ENCODE measurements at regions not wholly inside any gene's neighbourhood (a gene's known extent, or its start where the extent isn't known, plus 50 kb on each side); places are given as distances from the start of the nearest gene placed in this dataset.

- Histone ChIP-seq H3K36me3 (no peaks in the 10 kb centered on the region), H3K27me3 (no peaks in the 10 kb centered on the region), H3K4me3 (no peak overlapping the region), H3K4me1 (no peaks in the 10 kb centered on the region), H3K27ac (no peak overlapping the region), H3K9me3 (no peaks in the 10 kb centered on the region)
- ATAC-seq (ENCODE audit: low FRiP score in 2 of 2) (no peak), DNase-seq (no peak)
- 86% methylated on average over 6 of the region's 6 CpGs for WGBS, 2 donors
- TF ChIP-seq CTCF (IDR thresholded peaks at IDR 0.05), result no peak
- no peak for TF ChIP-seq POLR2A (IDR thresholded peaks at IDR 0.05)
Observed at GRCh38 chr11:134786636-134787035, 374.6 kb upstream of the B3GAT1 start.

- H3K4me3 ChIP-seq, result no peak overlapping the region
- H3K27me3 ChIP-seq, result no peaks in the 10 kb centered on the region
- TF ChIP-seq EP300 (IDR thresholded peaks at IDR 0.05) (no peak), POLR2A (IDR thresholded peaks at IDR 0.05) (no peak), CTCF (IDR thresholded peaks at IDR 0.05) (no peak), POLR2AphosphoS5 (IDR thresholded peaks at IDR 0.05) (no peak)
- no peak for ATAC-seq (ENCODE audit: low FRiP score in 2 of 2)
- no peak for DNase-seq
- no peaks in the 10 kb centered on the region for H3K4me1 ChIP-seq
- 89 to 92% methylated on average over 13 to 14 of the region's 14 CpGs for WGBS, 2 donors
- H3K27ac ChIP-seq, result no peak overlapping the region
- H3K9me3 ChIP-seq, result no peaks in the 10 kb centered on the region
- H3K36me3 ChIP-seq, result no peaks in the 10 kb centered on the region
Observed at GRCh38 chr11:134785660-134786284, 373.7 kb upstream of the B3GAT1 start.

GRCh38 chr11:134785059-134785458, 373.0 kb upstream of the B3GAT1 start:
- H3K9me3 ChIP-seq, result no peaks in the 10 kb centered on the region
- no peaks in the 10 kb centered on the region for H3K27me3 ChIP-seq
- H3K4me1 ChIP-seq, result no peaks in the 10 kb centered on the region
- no peak overlapping the region for H3K4me3 ChIP-seq
- no peaks in the 10 kb centered on the region for H3K36me3 ChIP-seq
- no peak overlapping the region for H3K27ac ChIP-seq
- 93 to 97% methylated on average over 5 of the region's 5 CpGs for WGBS, 2 donors
- no peak for DNase-seq
- ATAC-seq (ENCODE audit: low FRiP score in 2 of 2), result no peak
- no peak for TF ChIP-seq POLR2AphosphoS5 (IDR thresholded peaks at IDR 0.05)
- TF ChIP-seq POLR2A (IDR thresholded peaks at IDR 0.05), result no peak
- no peak for TF ChIP-seq EP300 (IDR thresholded peaks at IDR 0.05)

- Histone ChIP-seq H3K27me3 (no peaks in the 10 kb centered on the region), H3K9me3 (no peaks in the 10 kb centered on the region), H3K4me3 (no peak overlapping the region), H3K4me1 (no peaks in the 10 kb centered on the region), H3K36me3 (no peaks in the 10 kb centered on the region), H3K27ac (no peak overlapping the region)
- TF ChIP-seq CTCF (IDR thresholded peaks at IDR 0.05) (no peak), EP300 (IDR thresholded peaks at IDR 0.05) (no peak), POLR2A (IDR thresholded peaks at IDR 0.05) (no peak), POLR2AphosphoS5 (IDR thresholded peaks at IDR 0.05) (no peak)
- no peak for ATAC-seq (ENCODE audit: low FRiP score in 2 of 2)
- DNase-seq, result no peak
- WGBS, 2 donors, result 69 to 84% methylated on average over 4 of the region's 4 CpGs
Observed at GRCh38 chr11:134784568-134784967, 372.5 kb upstream of the B3GAT1 start.

- no peak for ATAC-seq (ENCODE audit: low FRiP score in 2 of 2)
- H3K27me3 ChIP-seq, result no peaks in the 10 kb centered on the region
- no peaks in the 10 kb centered on the region for H3K9me3 ChIP-seq
- WGBS, 2 donors, result 55 to 65% methylated on average over 2 of the region's 2 CpGs
- TF ChIP-seq CTCF (IDR thresholded peaks at IDR 0.05) (no peak), POLR2AphosphoS5 (IDR thresholded peaks at IDR 0.05) (no peak), EP300 (IDR thresholded peaks at IDR 0.05) (no peak), POLR2A (IDR thresholded peaks at IDR 0.05) (no peak)
- H3K4me3 ChIP-seq, result no peak overlapping the region
- H3K27ac ChIP-seq, result no peak overlapping the region
- no peak for DNase-seq
- H3K36me3 ChIP-seq, result no peaks in the 10 kb centered on the region
- no peaks in the 10 kb centered on the region for H3K4me1 ChIP-seq
Observed at GRCh38 chr11:134784046-134784445, 372.0 kb upstream of the B3GAT1 start.
